HFFc6 (cell line): ENCODE measurements at regions not wholly inside any gene's neighbourhood (a gene's known extent, or its start where the extent isn't known, plus 50 kb on each side); places are given as distances from the start of the nearest gene placed in this dataset.
"Not testable (repeated sequence)": the region's sequence is repeated elsewhere in the genome, so short reads cannot be mapped to it uniquely, and the experiment has no call there.

ENCODE experiments used
- DNase-seq: peaks from one replicate; pipeline ENCODE4 v3.0.0-alpha.2; 2018
- H3K27ac Mint-ChIP-seq: 2 replicates; pipeline ENCODE4 v1.8.0; 2020; ENCODE audit warnings: mild to moderate bottlenecking, mixed read lengths
- H3K27me3 Mint-ChIP-seq: 2 replicates; pipeline ENCODE4 v1.8.0; 2021; ENCODE audit warnings: mild to moderate bottlenecking, moderate library complexity, mixed read lengths; ENCODE audit not compliant: insufficient read depth
- H3K36me3 Mint-ChIP-seq: 2 replicates; pipeline ENCODE4 v1.8.0; 2021; ENCODE audit warnings: low read depth, mixed read lengths
- H3K4me1 Mint-ChIP-seq: 2 replicates; pipeline ENCODE4 v1.8.0; 2020; ENCODE audit warnings: low read depth, mixed read lengths
- H3K4me3 Mint-ChIP-seq: 2 replicates; pipeline ENCODE4 v1.8.0; 2020; ENCODE audit warnings: mild to moderate bottlenecking, moderate library complexity, mixed read lengths
- H3K9me3 Mint-ChIP-seq: 2 replicates; pipeline ENCODE4 v1.8.0; 2020; ENCODE audit warnings: mild to moderate bottlenecking, mixed read lengths
- CTCF ChIP-seq: fragments of 200-600 bp; sonication (generic); IDR thresholded peaks from 2 replicates; pipeline ENCODE4 v1.5.0; 2021; ENCODE audit warnings: antibody characterized with exemption, mild to moderate bottlenecking

GRCh38 chr4:14410516-14410915 lies 591.8 kb upstream of the CPEB2 start:
- Mint-ChIP-seq H3K4me3 (no peak overlapping the region), H3K9me3 (no peaks in the 10 kb centered on the region), H3K4me1 (no peaks in the 10 kb centered on the region), H3K27me3 (peaks cover 1% of the 10 kb centered on the region; the same call in 1 of the 2 replicates), H3K36me3 (no peaks in the 10 kb centered on the region), H3K27ac (no peak overlapping the region)
- DNase-seq, result no peak
- TF ChIP-seq CTCF, result no peak

- Mint-ChIP-seq H3K9me3 (no peaks in the 10 kb centered on the region), H3K27ac (no peak overlapping the region), H3K27me3 (peaks cover 3% of the 10 kb centered on the region; the same call in 1 of the 2 replicates), H3K4me3 (no peak overlapping the region), H3K36me3 (no peaks in the 10 kb centered on the region), H3K4me1 (no peaks in the 10 kb centered on the region)
- DNase-seq, result no peak
- TF ChIP-seq CTCF, result no peak
Observed at GRCh38 chr4:14415146-14415545, 587.1 kb upstream of the CPEB2 start.

GRCh38 chr4:14419516-14419915 lies 582.8 kb upstream of the CPEB2 start:
- Mint-ChIP-seq H3K27me3 (peaks cover 1% of the 10 kb centered on the region; the same call in 1 of the 2 replicates), H3K4me3 (no peak overlapping the region), H3K27ac (no peak overlapping the region), H3K36me3 (no peaks in the 10 kb centered on the region), H3K4me1 (no peaks in the 10 kb centered on the region), H3K9me3 (no peaks in the 10 kb centered on the region; the same call in 1 of the 2 replicates)
- DNase-seq, result no peak
- no peak for TF ChIP-seq CTCF

DNA sequence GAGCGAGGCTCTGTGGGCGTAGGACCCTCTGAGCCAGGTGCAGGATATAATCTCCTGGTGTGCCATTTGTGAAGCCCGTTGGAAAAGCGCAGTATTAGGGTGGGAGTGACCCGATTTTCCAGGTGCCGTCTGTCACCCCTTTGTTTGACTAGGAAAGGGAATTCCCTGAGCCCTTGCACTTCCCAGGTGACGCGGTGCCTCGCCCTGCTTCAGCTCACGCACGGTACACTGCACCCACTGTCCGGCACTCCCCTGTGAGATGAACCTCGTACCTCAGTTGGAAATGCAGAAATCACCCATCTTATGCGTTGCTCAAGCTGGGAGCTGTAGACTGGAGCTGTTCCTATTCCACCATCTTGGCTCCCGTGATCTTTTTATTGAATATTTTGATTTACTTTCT lies 576.0 kb upstream of the CPEB2 start:
- not testable (repeated sequence) for H3K27me3 Mint-ChIP-seq, H3K9me3 Mint-ChIP-seq, H3K4me1 Mint-ChIP-seq, H3K27ac Mint-ChIP-seq, H3K4me3 Mint-ChIP-seq, DNase-seq, H3K36me3 Mint-ChIP-seq

DNA sequence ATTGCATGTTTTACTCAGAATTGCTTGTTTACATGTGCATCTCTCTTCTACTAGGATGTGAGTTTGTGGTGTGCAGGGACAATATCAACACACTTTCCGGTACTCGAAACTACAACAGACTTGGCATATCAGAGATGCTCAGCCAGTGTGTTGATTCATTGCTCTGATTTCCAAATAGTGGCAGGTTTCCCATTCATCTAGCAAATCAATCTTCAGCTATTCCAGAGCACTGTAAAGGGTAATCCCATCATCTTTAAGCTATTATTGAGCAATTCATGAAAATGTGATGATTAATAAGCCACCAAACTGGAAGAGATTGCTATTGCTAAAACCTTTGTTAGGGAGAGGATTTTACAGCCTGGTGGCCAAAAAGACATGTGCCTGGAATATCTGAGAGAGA lies 574.2 kb upstream of the CPEB2 start:
- TF ChIP-seq CTCF, result no peak
- peaks cover 5% of the 10 kb centered on the region; the same call in 1 of the 2 replicates for H3K9me3 Mint-ChIP-seq
- DNase-seq, result no peak

DNA sequence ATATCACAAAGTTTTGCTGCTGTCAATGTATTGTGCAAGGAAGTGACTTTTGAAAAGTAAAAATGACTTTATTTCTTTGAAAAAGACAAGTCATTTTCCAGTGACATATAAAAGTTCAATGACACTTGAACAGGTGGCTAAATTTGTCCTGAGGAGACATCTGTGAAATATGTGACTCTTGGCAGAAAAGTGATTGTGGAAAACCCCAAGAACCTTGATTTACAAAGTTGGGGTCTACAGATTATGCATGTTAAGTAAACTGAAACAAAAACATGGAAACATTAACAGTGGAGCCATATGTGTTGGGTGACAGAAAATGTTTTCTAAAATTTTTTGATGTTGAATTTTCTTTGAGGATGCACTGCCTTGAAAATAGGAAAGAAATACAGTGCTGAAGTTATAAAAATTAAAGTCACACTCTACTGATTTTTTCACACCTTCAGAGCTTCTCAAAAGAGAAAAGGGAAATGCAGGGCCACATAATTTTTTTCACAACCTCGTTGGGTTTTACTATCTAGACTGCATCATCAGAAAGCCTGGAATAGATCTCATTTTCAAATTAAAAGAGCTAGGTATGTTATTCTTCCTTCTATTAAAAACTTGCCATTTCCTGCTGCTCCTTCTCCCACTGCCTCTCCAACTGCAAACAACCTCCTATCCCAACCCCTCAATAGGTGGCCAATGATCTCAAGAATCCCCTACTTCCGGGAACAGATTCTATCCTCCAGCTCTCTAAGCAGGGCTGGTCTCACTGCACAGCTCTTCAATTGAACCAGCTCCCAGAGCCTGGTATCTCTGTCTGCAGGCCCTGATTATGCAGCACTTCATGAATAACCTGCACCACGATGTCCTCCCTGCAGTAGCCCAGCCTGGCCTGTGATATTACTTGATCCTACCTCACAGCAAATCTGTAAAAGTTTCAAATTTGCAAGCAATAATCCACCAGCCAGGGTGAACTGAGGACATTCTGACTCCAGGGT lies 570.8 kb upstream of the CPEB2 start:
- no peak overlapping the region for H3K4me3 Mint-ChIP-seq
- H3K27me3 Mint-ChIP-seq, result peaks cover 2% of the 10 kb centered on the region; the same call in 1 of the 2 replicates
- DNase-seq, result no peak
- TF ChIP-seq CTCF, result no peak
- peaks cover 4% of the 10 kb centered on the region; the same call in 1 of the 2 replicates for H3K9me3 Mint-ChIP-seq
- no peak overlapping the region for H3K27ac Mint-ChIP-seq
- no peaks in the 10 kb centered on the region; the same call in 1 of the 2 replicates for H3K4me1 Mint-ChIP-seq
- no peaks in the 10 kb centered on the region for H3K36me3 Mint-ChIP-seq

More for the DNA sequence above, 574.2 kb upstream of the CPEB2 start:
- Mint-ChIP-seq H3K27me3 (no peaks in the 10 kb centered on the region), H3K4me1 (no peaks in the 10 kb centered on the region; the same call in 1 of the 2 replicates), H3K27ac (no peak overlapping the region), H3K36me3 (no peaks in the 10 kb centered on the region), H3K4me3 (no peak overlapping the region)
